GM12891 (cell line): ENCODE measurements at regions not wholly inside any gene's neighbourhood (a gene's known extent, or its start where the extent isn't known, plus 50 kb on each side); places are given as distances from the start of the nearest gene placed in this dataset.
A peak's percentile ranks its signal among the peaks of the same experiment; 100 is the strongest.

Experiments used
- POLR2A ChIP-seq: IDR thresholded peaks from 2 replicates; pipeline ENCODE4 v1.6.1; 2011; ENCODE audit warnings: low read depth, low read length, control low read depth
- POLR2AphosphoS5 ChIP-seq: IDR thresholded peaks from 2 replicates; pipeline ENCODE4 v1.6.1; 2011; ENCODE audit warnings: low read depth, low read length, control low read depth
- POU2F2 ChIP-seq: IDR thresholded peaks from 2 replicates; pipeline ENCODE4 v1.6.1; 2011; ENCODE audit warnings: low read depth, mild to moderate bottlenecking, control low read depth, low read length, moderate library complexity
- SPI1 ChIP-seq: IDR thresholded peaks from 2 replicates; pipeline ENCODE4 v1.6.1; 2011; ENCODE audit warnings: low read depth, low read length, control low read depth
- TAF1 ChIP-seq: IDR thresholded peaks from 2 replicates; pipeline ENCODE4 v1.6.1; 2011; ENCODE audit warnings: low read depth, low read length, control low read depth

DNA sequence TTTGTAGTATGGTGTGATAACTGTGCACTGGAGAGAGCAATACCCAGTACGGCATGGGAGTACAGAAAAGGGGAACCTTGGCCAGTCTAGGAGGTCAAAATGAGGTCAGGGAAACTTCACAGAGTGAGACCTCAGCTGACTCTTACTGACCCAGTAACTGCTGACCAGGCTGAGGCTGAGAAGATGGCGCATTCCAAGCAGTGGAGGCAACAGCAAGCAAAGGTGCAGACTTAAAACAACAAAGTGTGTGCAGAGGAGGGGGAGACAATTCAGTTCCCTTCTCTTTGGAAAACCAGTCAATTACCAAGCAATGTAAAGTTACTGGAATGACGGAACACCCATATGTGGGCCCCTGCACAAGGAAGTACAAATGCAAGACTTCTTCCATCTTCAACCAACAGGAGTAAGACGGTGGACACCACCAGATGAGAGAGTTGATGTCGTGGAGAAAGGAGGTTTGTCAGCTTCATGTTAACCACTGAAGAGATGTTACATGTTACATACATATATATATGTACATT, 54.6 kb upstream of the PRDX6 start:
- TF ChIP-seq POLR2A (no peak), POLR2AphosphoS5 (no peak), TAF1 (no peak), POU2F2 (no peak), SPI1 (0 out of 2 replicates have a peak, but pooled peaks have one; percentile 1)
